ENCODE measurements at regions not wholly inside any gene's neighbourhood (a gene's known extent, or its start where the extent isn't known, plus 50 kb on each side); places are given as distances from the start of the nearest gene placed in this dataset.

GRCh38 chr20:39574061-39574460, 611.9 kb downstream of the DHX35 start:
- DNase-seq (ENCODE audit: low read depth), result no peak
- H3K4me3 ChIP-seq (ENCODE audit: low read depth, low read length), result no peak overlapping the region
- TF ChIP-seq CTCF (IDR thresholded peaks at IDR 0.05; ENCODE audit: control insufficient read depth, extremely low read depth, insufficient read depth), result no peak

- no peak for DNase-seq (ENCODE audit: low read depth)
- no peak for TF ChIP-seq CTCF (IDR thresholded peaks at IDR 0.05; ENCODE audit: control insufficient read depth, extremely low read depth, insufficient read depth)
- no peak overlapping the region for H3K4me3 ChIP-seq (ENCODE audit: low read depth, low read length)
These were observed 609.0 kb downstream of the DHX35 start for GRCh38 chr20:39571171-39571570.

GRCh38 chr20:39568109-39568508, 606.0 kb downstream of the DHX35 start:
- no peak overlapping the region for H3K4me3 ChIP-seq (ENCODE audit: low read depth, low read length)
- DNase-seq (ENCODE audit: low read depth), result no peak
- no peak for TF ChIP-seq CTCF (IDR thresholded peaks at IDR 0.05; ENCODE audit: control insufficient read depth, extremely low read depth, insufficient read depth)

GRCh38 chr20:39563349-39563748, 601.2 kb downstream of the DHX35 start:
- no peak for TF ChIP-seq CTCF (IDR thresholded peaks at IDR 0.05; ENCODE audit: control insufficient read depth, extremely low read depth, insufficient read depth)
- no peak overlapping the region for H3K4me3 ChIP-seq (ENCODE audit: low read depth, low read length)
- DNase-seq (ENCODE audit: low read depth), result no peak

- TF ChIP-seq CTCF (IDR thresholded peaks at IDR 0.05; ENCODE audit: control insufficient read depth, extremely low read depth, insufficient read depth), result no peak
- no peak for DNase-seq (ENCODE audit: low read depth)
- no peak overlapping the region for H3K4me3 ChIP-seq (ENCODE audit: low read depth, low read length)
These were observed 592.2 kb downstream of the DHX35 start for GRCh38 chr20:39554341-39554740.

- H3K4me3 ChIP-seq (ENCODE audit: low read depth, low read length), result no peak overlapping the region
- TF ChIP-seq CTCF (IDR thresholded peaks at IDR 0.05; ENCODE audit: control insufficient read depth, extremely low read depth, insufficient read depth), result no peak
- DNase-seq (ENCODE audit: low read depth), result no peak
These were observed 591.0 kb downstream of the DHX35 start for GRCh38 chr20:39553120-39553519.

- DNase-seq (ENCODE audit: low read depth), result no peak
- TF ChIP-seq CTCF (IDR thresholded peaks at IDR 0.05; ENCODE audit: control insufficient read depth, extremely low read depth, insufficient read depth), result no peak
- no peak overlapping the region for H3K4me3 ChIP-seq (ENCODE audit: low read depth, low read length)
These were observed 587.6 kb downstream of the DHX35 start for GRCh38 chr20:39549733-39550132.
